ENCODE measurements at regions not wholly inside any gene's neighbourhood (a gene's known extent, or its start where the extent isn't known, plus 50 kb on each side); places are given as distances from the start of the nearest gene placed in this dataset.
"Not testable (repeated sequence)": the region's sequence is repeated elsewhere in the genome, so short reads cannot be mapped to it uniquely, and the experiment has no call there.

DNA sequence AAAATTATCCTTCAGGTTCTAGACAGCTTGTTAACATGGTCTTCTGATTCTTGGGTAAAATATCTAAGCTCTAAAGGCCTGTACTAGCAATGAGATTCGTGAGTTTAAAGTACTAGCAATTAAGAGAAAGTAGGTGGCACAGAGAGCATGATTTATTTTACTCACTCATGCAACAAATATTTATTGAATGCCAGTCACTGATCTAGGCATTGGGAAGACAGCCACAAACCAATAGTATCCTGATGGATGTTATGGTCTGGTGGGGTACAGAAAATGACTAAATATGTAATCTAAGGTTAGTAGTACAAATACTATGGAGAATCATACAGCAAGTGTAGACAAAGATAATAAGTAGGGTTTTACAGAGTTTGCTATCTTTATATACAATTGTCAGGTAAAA, 751.3 kb downstream of the ZNF385D start:
- Mint-ChIP-seq H3K36me3 (ENCODE audit: insufficient read depth, unreplicated experiment) (no peaks in the 10 kb centered on the region), H3K27ac (ENCODE audit: low read depth, unreplicated experiment) (no peak overlapping the region), H3K27me3 (ENCODE audit: insufficient read depth, unreplicated experiment) (no peaks in the 10 kb centered on the region), H3K4me1 (ENCODE audit: insufficient read depth, unreplicated experiment) (peaks cover 8% of the 10 kb centered on the region), H3K9me3 (ENCODE audit: unreplicated experiment) (no peaks in the 10 kb centered on the region), H3K4me3 (ENCODE audit: unreplicated experiment) (no peak overlapping the region)
- TF ChIP-seq, protein P1, sequence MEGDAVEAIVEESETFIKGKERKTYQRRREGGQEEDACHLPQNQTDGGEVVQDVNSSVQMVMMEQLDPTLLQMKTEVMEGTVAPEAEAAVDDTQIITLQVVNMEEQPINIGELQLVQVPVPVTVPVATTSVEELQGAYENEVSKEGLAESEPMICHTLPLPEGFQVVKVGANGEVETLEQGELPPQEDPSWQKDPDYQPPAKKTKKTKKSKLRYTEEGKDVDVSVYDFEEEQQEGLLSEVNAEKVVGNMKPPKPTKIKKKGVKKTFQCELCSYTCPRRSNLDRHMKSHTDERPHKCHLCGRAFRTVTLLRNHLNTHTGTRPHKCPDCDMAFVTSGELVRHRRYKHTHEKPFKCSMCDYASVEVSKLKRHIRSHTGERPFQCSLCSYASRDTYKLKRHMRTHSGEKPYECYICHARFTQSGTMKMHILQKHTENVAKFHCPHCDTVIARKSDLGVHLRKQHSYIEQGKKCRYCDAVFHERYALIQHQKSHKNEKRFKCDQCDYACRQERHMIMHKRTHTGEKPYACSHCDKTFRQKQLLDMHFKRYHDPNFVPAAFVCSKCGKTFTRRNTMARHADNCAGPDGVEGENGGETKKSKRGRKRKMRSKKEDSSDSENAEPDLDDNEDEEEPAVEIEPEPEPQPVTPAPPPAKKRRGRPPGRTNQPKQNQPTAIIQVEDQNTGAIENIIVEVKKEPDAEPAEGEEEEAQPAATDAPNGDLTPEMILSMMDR (IDR thresholded peaks at IDR 0.05; ENCODE audit: unreplicated experiment), result no peak
- DNase-seq (ENCODE audit: unreplicated experiment), result no peak
- no TSS peak for BruUV-seq (replicated peaks)
- intact Hi-C loops (cut with micrococcal nuclease), result no loop called here
- ChIA-PET POLR2A (no interaction called here), CTCF (no interaction called here)

- intact Hi-C loops (cut with micrococcal nuclease), result no loop called here
- ChIA-PET CTCF (no interaction called here), POLR2A (no interaction called here)
- no peaks in the 10 kb centered on the region for H3K9me3 Mint-ChIP-seq (ENCODE audit: unreplicated experiment)
- peak overlapping the region; percentile 19 for H3K27ac Mint-ChIP-seq (ENCODE audit: low read depth, unreplicated experiment)
- H3K27me3 Mint-ChIP-seq (ENCODE audit: insufficient read depth, unreplicated experiment), result no peaks in the 10 kb centered on the region
- no peaks in the 10 kb centered on the region for H3K36me3 Mint-ChIP-seq (ENCODE audit: insufficient read depth, unreplicated experiment)
- TF ChIP-seq, protein P1 (IDR thresholded peaks at IDR 0.05; ENCODE audit: unreplicated experiment), result no peak
- no peak overlapping the region for H3K4me3 Mint-ChIP-seq (ENCODE audit: unreplicated experiment)
- H3K4me1 Mint-ChIP-seq (ENCODE audit: insufficient read depth, unreplicated experiment), result peaks cover 8% of the 10 kb centered on the region
- BruUV-seq (replicated peaks), result no TSS peak
- DNase-seq (ENCODE audit: unreplicated experiment), result no peak
These were observed 753.8 kb downstream of the ZNF385D start for GRCh38 chr3:20997183-20997582.

DNA sequence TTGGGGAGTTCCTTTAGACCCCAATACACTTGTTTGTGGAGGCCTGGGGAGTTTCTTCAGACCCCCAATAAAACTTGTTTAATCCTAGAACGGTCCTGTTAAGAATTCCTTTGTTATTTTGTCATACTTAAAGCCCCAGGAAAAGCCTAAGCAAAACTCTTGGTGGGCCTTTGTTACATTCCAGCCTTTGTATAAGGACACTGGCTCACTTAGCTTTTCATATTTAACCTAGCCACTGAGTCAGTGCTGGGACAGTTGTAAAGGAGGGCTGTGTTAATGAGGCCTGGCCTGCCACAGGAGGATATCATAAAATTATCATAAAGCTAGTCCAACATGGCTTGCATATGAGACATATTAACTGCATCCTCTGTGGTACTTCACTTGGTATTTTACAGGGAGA, 760.1 kb downstream of the ZNF385D start:
- intact Hi-C loops (cut with micrococcal nuclease), result no loop called here
- DNase-seq (ENCODE audit: unreplicated experiment), result no peak
- Mint-ChIP-seq H3K9me3 (ENCODE audit: unreplicated experiment) (no peaks in the 10 kb centered on the region), H3K4me1 (ENCODE audit: insufficient read depth, unreplicated experiment) (no peaks in the 10 kb centered on the region), H3K36me3 (ENCODE audit: insufficient read depth, unreplicated experiment) (no peaks in the 10 kb centered on the region), H3K4me3 (ENCODE audit: unreplicated experiment) (no peak overlapping the region), H3K27me3 (ENCODE audit: insufficient read depth, unreplicated experiment) (no peaks in the 10 kb centered on the region), H3K27ac (ENCODE audit: low read depth, unreplicated experiment) (no peak overlapping the region)
- TF ChIP-seq, protein P1 (IDR thresholded peaks at IDR 0.05; ENCODE audit: unreplicated experiment), result no peak
- POLR2A ChIA-PET, result interaction anchor here (0.6 kb wide), 1 partner anchor 1568 kb away, joined by 3 read pairs; no protein-coding TSS in a partner anchor
- CTCF ChIA-PET, result interaction anchor here (1.1 kb wide), 1 partner anchor 493 kb away, joined by 3 read pairs; no protein-coding TSS in a partner anchor
- no TSS peak for BruUV-seq (replicated peaks)

- POLR2A ChIA-PET; H3K9me3 Mint-ChIP-seq (ENCODE audit: unreplicated experiment); H3K27ac Mint-ChIP-seq (ENCODE audit: low read depth, unreplicated experiment); H3K4me3 Mint-ChIP-seq (ENCODE audit: unreplicated experiment); BruUV-seq (replicated peaks); H3K4me1 Mint-ChIP-seq (ENCODE audit: insufficient read depth, unreplicated experiment); H3K36me3 Mint-ChIP-seq (ENCODE audit: insufficient read depth, unreplicated experiment); H3K27me3 Mint-ChIP-seq (ENCODE audit: insufficient read depth, unreplicated experiment); intact Hi-C loops (cut with micrococcal nuclease); DNase-seq (ENCODE audit: unreplicated experiment): not testable (repeated sequence)
- CTCF ChIA-PET, result interaction anchor here (1.1 kb wide), 1 partner anchor 494 kb away, joined by 3 read pairs; no protein-coding TSS in a partner anchor
These were observed 761.4 kb downstream of the ZNF385D start for GRCh38 chr3:20989653-20990052.

DNA sequence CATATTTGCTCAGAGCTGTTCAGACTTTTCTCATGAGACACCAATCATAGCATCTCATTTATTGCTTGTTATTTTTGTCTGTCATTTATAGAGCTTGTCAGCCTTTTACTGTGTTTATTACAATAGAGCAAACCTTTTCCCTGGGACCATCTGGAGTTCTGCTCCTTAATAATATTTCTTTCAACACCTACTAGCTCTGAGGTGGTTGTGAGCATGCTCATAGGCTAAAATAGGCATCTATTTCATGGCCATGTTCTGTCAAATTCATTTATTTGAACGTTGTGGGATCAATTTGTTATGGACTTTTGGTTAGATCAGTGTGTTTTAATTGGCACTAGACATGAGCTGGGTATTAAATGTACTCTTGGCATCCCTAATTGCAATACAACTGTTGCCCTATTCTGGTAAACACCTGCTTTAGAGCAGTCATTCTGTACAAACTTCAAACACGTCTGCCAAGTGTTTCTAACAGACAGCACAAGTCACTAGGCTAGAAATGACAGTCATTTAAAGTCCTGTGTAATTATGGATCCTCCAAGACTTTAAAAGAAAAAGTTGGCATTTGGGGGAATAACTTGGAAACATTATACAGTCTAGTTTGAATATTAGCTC, 766.3 kb downstream of the ZNF385D start:
- intact Hi-C loops (cut with micrococcal nuclease), result no loop called here
- no TSS peak for BruUV-seq (replicated peaks)
- no peak overlapping the region for H3K4me3 Mint-ChIP-seq (ENCODE audit: unreplicated experiment)
- H3K27me3 Mint-ChIP-seq (ENCODE audit: insufficient read depth, unreplicated experiment), result no peaks in the 10 kb centered on the region
- H3K36me3 Mint-ChIP-seq (ENCODE audit: insufficient read depth, unreplicated experiment), result no peaks in the 10 kb centered on the region
- CTCF ChIA-PET, result no interaction called here
- H3K4me1 Mint-ChIP-seq (ENCODE audit: insufficient read depth, unreplicated experiment), result no peaks in the 10 kb centered on the region
- no peaks in the 10 kb centered on the region for H3K9me3 Mint-ChIP-seq (ENCODE audit: unreplicated experiment)
- no peak overlapping the region for H3K27ac Mint-ChIP-seq (ENCODE audit: low read depth, unreplicated experiment)
- TF ChIP-seq, protein P1 (IDR thresholded peaks at IDR 0.05; ENCODE audit: unreplicated experiment), result no peak
- POLR2A ChIA-PET, result no interaction called here
- no peak for DNase-seq (ENCODE audit: unreplicated experiment)
